Stimulated activated CD8-positive, alpha-beta memory T cell treated with anti-CD3 and anti-CD28 coated beads, Interleukin-7, amount 100 ng/mL, for 1 hour (primary cell): ENCODE measurements at regions not wholly inside any gene's neighbourhood (a gene's known extent, or its start where the extent isn't known, plus 50 kb on each side); places are given as distances from the start of the nearest gene placed in this dataset.

Experiments
- DNase-seq, 2 donors: peaks; one replicate each; pipeline ENCODE4 v3.0.0-alpha.2; 2020; ENCODE audit warnings: low read depth in 2 of 2

DNA sequence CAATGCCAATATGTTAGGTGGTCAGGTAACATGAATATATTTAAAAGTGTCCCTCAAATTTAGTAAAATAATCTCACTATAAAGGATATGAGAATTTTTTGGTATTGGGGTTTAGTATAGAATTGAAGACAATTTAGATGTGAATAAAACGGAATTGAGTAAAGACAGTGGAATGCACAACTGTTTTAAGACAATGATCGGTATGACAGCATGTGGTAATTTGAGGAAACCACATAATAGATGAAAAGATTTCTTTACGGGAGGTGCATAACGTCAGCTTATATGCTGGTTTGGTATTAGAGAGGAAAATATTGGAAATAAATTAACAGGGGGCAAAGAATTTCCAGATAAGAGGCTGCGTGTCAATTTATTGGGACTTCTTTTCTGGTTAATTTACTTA is 1043.2 kb downstream of the CDH18 start:
- no peak for DNase-seq

DNA sequence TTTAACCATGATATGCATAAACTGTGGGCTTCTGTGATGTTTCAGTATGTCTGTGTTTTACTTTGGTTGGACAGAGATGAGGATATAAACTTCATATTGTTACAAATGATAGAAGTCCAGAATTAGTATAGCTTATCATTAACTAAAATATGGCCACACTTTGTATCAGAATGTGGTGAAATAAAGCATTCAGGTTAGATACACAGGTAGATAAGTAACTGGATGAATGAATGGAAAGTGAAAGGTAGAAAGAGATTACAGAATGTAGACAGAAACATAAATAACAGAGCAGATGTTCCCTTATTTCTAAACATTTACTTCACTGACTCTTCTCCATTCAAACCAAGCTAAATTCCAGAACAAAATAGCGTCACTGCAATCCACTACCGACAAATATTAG is 1033.8 kb downstream of the CDH18 start:
- DNase-seq, result no peak

- no peak for DNase-seq
Measured at GRCh38 chr5:18959535-18959934, 1028.5 kb downstream of the CDH18 start.

- no peak for DNase-seq
Measured at GRCh38 chr5:18961234-18961633, 1026.8 kb downstream of the CDH18 start.

DNA sequence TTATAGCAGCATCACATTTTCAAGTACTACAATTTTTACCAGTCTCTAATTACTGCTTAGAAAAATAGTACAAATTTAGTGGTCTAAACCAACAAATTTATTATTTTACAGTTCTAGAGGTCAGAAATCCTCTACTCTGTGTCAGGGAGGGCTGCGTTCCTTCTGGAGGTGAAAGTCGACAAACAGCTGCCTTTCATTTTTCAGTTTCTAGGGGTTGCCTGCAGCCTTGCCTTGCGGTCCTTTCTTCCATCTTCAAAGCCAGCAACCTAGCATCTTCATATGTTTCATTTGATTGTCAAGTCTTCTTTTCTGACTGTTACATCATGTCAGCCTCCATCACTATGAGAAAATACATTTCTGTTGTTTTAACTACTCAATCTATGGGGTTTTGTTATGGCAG is 1022.1 kb downstream of the CDH18 start:
- DNase-seq, result no peak

DNA sequence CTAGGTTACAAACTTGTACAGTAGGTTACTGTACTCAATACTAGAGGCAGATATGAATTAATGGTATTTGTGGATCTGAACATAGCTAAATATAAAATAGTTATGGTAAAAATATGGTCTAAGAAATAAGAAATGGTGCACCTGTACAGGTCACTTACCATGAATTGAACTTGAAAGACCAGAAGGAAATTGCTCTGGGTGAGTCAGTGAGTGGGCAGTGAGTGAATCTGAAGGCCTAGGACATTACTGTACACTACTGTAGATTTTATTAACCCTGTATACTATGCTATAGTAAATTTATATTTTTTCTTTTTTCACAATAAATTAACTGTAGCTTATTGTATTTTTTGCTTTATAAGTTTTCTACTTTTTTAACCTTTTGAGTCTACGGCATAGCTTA is 1020.4 kb downstream of the CDH18 start:
- no peak for DNase-seq

DNA sequence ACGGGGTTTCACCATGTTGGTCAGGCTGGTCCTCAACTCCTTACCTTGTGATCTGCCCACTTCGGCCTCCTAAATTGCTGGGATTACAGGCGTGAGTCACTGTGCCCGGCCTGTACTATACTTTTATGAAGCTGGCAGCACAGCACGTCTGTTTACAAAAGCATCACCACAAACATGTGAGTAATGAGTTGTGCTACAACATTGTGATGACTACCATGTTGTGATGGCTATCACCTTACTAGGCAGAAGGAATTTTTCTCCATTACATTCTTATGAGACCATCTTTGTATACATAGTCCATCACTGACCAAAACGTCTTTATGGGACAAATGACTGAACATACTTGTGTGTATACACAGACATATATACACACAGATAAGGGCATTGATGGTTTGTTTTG is 1019.0 kb downstream of the CDH18 start:
- DNase-seq, result no peak

- no peak for DNase-seq
Measured at GRCh38 chr5:18970000-18970399, 1018.0 kb downstream of the CDH18 start.

DNA sequence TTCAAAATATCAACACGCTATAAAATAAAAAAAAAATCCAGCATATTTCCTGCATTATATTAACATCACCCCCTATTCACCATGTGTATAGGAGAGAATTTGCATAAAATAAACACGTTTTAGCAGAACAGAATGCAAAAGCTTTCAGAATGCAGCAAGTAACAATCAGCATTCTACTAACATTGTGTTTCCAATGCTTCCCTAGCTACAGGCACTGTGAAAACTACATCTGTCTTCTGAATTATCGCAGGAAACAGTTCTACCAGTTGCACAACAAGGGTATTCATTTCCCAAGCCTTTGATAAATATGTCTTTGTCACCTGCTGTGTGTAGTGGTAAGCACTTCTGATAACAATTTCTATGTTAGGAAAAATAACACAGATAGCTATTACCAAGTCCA is 1015.8 kb downstream of the CDH18 start:
- DNase-seq, result no peak

GRCh38 chr5:18975624-18976023 is 1012.4 kb downstream of the CDH18 start:
- no peak for DNase-seq

GRCh38 chr5:18977880-18978279 is 1010.1 kb downstream of the CDH18 start:
- no peak for DNase-seq

DNA sequence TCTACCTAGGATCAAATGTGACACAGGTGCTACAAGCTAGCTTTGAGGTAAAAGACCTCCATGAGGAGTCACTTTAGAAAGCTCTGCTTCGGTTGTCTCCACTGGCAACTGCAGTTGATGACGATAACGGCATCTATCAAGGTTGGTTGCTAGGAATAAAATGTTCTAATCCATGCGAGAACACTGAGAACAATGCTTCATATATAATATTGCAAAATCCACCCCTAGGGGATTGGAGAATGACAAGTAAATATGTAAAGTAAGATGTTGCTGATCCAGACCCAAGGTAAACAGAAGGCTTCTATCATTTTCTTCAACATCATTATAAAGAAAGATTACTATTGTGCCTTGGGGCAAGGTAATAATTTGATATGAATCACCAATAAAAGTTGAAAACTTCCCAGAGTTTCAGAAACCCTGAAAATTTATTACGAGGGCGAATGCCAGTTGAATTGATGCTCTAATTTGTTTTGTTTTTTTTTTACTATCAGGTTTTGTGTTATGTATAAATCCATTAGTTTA is 1003.4 kb downstream of the CDH18 start:
- no peak for DNase-seq

DNA sequence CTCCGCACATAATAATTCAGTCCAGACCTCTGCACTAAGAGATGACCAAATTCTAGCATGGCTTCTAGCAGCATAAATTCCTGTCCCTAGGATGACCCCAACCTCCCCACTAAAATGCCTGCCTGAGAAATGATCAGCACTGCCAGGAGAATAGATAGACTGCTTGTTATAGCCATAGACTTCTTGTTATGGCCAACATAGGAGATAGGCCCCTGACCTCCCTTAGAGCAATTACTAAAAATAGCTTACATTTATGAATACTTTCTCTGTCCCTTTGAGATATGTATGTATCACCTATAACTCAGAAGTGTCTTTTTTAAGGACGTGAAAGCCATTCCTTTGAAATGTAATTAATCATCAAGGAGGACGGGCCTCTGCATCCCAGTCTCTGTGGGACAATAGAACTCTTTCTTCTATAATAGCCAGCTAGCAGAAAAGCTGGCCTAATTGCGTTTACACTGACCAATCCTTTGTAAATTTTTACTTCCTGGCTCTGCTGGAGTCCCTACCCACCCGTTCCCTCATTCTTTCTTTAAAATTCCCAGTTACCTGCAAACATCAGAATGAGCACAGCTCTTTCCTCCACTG is 1002.7 kb downstream of the CDH18 start:
- DNase-seq, result no peak

- no peak for DNase-seq
Measured at GRCh38 chr5:18987101-18987500, 1000.9 kb downstream of the CDH18 start.

- DNase-seq, result no peak
Measured at GRCh38 chr5:18990852-18991251, 997.1 kb downstream of the CDH18 start.

DNA sequence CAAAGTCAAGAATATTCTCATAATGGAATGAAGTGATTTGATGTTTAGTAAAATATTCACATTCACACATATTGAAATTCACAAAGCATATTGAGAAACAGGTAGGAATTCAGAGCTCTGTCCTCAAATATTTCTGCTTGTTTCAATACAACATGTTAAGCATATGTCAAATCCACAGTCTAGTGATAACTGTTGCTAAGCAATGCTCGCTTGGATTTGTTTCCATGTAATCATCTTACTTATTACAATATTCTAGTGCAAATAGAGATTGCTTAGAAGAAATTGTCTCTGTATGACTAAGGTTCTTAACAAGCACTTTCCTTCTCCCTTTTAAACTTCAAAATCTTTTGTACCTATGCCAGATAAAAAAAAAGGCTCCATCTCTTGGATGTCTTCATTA is 995.7 kb downstream of the CDH18 start:
- DNase-seq, result no peak

- no peak for DNase-seq
Measured at GRCh38 chr5:18999478-18999877, 988.5 kb downstream of the CDH18 start.

DNA sequence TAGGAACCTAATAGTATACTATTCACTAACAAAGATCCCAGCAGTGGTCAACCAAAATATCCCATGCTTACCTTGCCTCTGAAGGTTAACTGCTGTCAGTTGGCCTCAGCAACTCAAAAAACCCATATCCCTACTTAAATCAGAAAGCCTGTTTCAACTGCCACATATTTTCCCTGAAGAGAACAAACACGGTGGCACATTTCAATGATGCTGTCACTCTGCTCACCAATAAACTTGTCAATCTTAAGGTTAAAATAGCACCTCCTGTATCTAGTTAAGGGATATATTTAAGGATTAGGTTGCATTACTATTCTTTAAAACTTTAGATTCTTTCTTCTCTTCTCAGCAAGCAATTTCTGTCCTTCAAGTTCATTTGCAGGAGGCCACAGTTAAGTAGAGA is 986.9 kb downstream of the CDH18 start:
- no peak for DNase-seq

GRCh38 chr5:19001539-19001938 is 986.5 kb downstream of the CDH18 start:
- DNase-seq, result no peak

DNA sequence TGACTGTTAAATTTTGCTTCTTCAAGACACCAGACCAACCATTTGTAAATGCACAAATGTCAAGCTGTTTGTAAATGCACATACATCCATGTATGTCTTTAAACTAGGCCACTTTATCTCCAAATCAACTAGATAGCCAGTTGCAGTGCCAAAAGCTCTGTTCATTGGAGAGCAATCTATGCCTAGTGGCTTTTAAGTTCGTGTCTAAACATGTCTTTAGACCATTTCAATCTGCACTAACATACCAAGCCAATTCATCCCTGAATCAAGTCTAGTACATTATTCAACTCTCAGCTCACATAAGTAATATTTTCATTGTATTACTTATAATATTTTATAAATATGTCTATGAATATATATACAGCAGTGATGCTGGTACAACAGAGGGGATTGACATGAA is 985.9 kb downstream of the CDH18 start:
- DNase-seq, result no peak

GRCh38 chr5:19018822-19019221 is 969.2 kb downstream of the CDH18 start:
- DNase-seq, result no peak

GRCh38 chr5:19031491-19031890 is 956.5 kb downstream of the CDH18 start:
- no peak for DNase-seq

DNA sequence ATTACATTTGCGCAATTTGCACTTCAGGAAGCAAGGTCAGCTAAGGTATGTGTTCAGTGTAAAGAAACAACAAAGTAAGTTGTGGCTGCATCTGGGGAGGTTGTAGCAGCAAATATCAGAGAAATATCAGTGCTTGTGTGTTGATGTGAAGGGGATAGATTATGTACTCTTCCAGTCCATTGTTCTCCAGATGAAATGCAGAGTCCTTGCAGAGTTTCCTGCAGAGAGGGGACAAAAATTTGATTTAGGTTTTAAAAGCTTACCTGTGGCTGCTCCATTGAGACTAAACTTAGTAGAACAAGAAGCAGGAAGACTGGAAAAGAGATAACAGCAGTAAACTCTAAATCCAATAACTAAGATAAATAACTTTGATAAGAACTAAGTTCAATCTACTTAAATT is 952.2 kb downstream of the CDH18 start:
- no peak for DNase-seq

- no peak for DNase-seq
Measured at GRCh38 chr5:19042106-19042505, 945.9 kb downstream of the CDH18 start.
